ENCODE measurements at regions not wholly inside any gene's neighbourhood (a gene's known extent, or its start where the extent isn't known, plus 50 kb on each side); places are given as distances from the start of the nearest gene placed in this dataset.
A peak's percentile ranks its signal among the peaks of the same experiment; 100 is the strongest.
"Not testable (repeated sequence)": the region's sequence is repeated elsewhere in the genome, so short reads cannot be mapped to it uniquely, and the experiment has no call there.

DNA sequence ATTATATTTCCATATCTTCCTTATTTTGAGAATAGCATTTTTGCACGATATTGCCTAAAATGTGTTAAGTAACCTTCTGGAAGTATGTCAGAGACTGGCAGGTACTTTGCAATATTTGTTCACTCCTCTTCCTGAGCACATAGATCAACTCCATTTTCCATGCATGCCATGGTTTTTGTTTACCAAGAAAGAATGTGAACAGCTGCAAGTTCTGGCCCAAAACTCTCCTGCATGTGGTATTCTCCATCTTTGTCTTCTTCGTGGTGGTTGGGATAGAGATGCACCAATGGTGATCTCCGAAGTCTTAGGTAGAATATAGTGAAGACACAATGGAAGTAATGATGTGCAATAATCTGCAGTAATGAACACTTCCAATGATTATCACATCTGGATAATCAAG is 2241.0 kb upstream of the RAG2 start:
- no peaks in the 10 kb centered on the region for H3K27me3 Mint-ChIP-seq (ENCODE audit: insufficient read depth)
- H3K36me3 Mint-ChIP-seq (ENCODE audit: low read depth) = no peaks in the 10 kb centered on the region
- Histone ChIP-seq H3K27ac (ENCODE audit: low read depth, low read length) (no peak overlapping the region), H3K36me3 (ENCODE audit: control insufficient read depth, insufficient read depth, low read length) (no peaks in the 10 kb centered on the region), H3K4me1 (ENCODE audit: control insufficient read depth, insufficient read depth, low read length) (no peaks in the 10 kb centered on the region), H3K27me3 (ENCODE audit: control insufficient read depth, insufficient read depth, low read length, poor library complexity, severe bottlenecking) (no peaks in the 10 kb centered on the region), H3K9me3 (ENCODE audit: control insufficient read depth, low read length) (no peaks in the 10 kb centered on the region), H3K9ac (ENCODE audit: extremely low read depth, low read length, poor library complexity, severe bottlenecking) (no peak overlapping the region), H3K4me3 (ENCODE audit: low read length) (no peak overlapping the region)
- WGBS, 2 experiments (ENCODE audit: insufficient coverage in 1 of 2, insufficient read length in 1 of 2) = 93 to 100% methylated on average over 2 to 3 of the region's 3 CpGs
- no peak overlapping the region for H3K4me3 Mint-ChIP-seq
- H3K27ac Mint-ChIP-seq = no peak overlapping the region
- no peak for DNase-seq
- TF ChIP-seq, protein P1, sequence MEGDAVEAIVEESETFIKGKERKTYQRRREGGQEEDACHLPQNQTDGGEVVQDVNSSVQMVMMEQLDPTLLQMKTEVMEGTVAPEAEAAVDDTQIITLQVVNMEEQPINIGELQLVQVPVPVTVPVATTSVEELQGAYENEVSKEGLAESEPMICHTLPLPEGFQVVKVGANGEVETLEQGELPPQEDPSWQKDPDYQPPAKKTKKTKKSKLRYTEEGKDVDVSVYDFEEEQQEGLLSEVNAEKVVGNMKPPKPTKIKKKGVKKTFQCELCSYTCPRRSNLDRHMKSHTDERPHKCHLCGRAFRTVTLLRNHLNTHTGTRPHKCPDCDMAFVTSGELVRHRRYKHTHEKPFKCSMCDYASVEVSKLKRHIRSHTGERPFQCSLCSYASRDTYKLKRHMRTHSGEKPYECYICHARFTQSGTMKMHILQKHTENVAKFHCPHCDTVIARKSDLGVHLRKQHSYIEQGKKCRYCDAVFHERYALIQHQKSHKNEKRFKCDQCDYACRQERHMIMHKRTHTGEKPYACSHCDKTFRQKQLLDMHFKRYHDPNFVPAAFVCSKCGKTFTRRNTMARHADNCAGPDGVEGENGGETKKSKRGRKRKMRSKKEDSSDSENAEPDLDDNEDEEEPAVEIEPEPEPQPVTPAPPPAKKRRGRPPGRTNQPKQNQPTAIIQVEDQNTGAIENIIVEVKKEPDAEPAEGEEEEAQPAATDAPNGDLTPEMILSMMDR (conservative IDR thresholded peaks at IDR 0.05) = no peak
- no peaks in the 10 kb centered on the region for H3K9me3 Mint-ChIP-seq
- H3K4me1 Mint-ChIP-seq = no peaks in the 10 kb centered on the region

- H3K4me1 ChIP-seq (ENCODE audit: control insufficient read depth, insufficient read depth, low read length) = no peaks in the 10 kb centered on the region
- WGBS, 2 experiments (ENCODE audit: insufficient coverage in 1 of 2, insufficient read length in 1 of 2) = 78 to 89% methylated on average over 2 to 4 of the region's 4 CpGs
- no peak overlapping the region for H3K4me3 ChIP-seq (ENCODE audit: low read length)
- H3K27me3 Mint-ChIP-seq (ENCODE audit: insufficient read depth) = no peaks in the 10 kb centered on the region
- H3K4me3 Mint-ChIP-seq = no peak overlapping the region
- H3K27me3 ChIP-seq (ENCODE audit: control insufficient read depth, insufficient read depth, low read length, poor library complexity, severe bottlenecking) = no peaks in the 10 kb centered on the region
- no peaks in the 10 kb centered on the region for H3K9me3 ChIP-seq (ENCODE audit: control insufficient read depth, low read length)
- no peaks in the 10 kb centered on the region for H3K36me3 Mint-ChIP-seq (ENCODE audit: low read depth)
- H3K9me3 Mint-ChIP-seq = no peaks in the 10 kb centered on the region
- H3K4me1 Mint-ChIP-seq = peaks cover 4% of the 10 kb centered on the region
- no peaks in the 10 kb centered on the region for H3K36me3 ChIP-seq (ENCODE audit: control insufficient read depth, insufficient read depth, low read length)
- DNase-seq = no peak
- no peak overlapping the region for H3K27ac ChIP-seq (ENCODE audit: low read depth, low read length)
- TF ChIP-seq, protein P1 (conservative IDR thresholded peaks at IDR 0.05) = no peak
- no peak overlapping the region for H3K9ac ChIP-seq (ENCODE audit: extremely low read depth, low read length, poor library complexity, severe bottlenecking)
- no peak overlapping the region for H3K27ac Mint-ChIP-seq
These were observed 2237.9 kb upstream of the RAG2 start for GRCh38 chr11:38835966-38836365.

GRCh38 chr11:38824573-38824972 is 2226.5 kb upstream of the RAG2 start:
- no peaks in the 10 kb centered on the region for H3K4me1 ChIP-seq (ENCODE audit: control insufficient read depth, insufficient read depth, low read length)
- DNase-seq = peak; percentile 41
- Mint-ChIP-seq H3K9me3 (peaks cover 36% of the 10 kb centered on the region), H3K36me3 (ENCODE audit: low read depth) (no peaks in the 10 kb centered on the region), H3K27me3 (ENCODE audit: insufficient read depth) (no peaks in the 10 kb centered on the region), H3K4me3 (no peak overlapping the region), H3K4me1 (no peaks in the 10 kb centered on the region), H3K27ac (no peak overlapping the region)
- H3K4me3 ChIP-seq (ENCODE audit: low read length) = no peak overlapping the region
- H3K27me3 ChIP-seq (ENCODE audit: control insufficient read depth, insufficient read depth, low read length, poor library complexity, severe bottlenecking) = no peaks in the 10 kb centered on the region
- WGBS, 2 experiments (ENCODE audit: insufficient coverage in 1 of 2, insufficient read length in 1 of 2) = 85% methylated on average over 3 of the region's 3 CpGs; no CpG with 5 or more reads in 1 of the 2 experiments
- TF ChIP-seq, protein P1 (conservative IDR thresholded peaks at IDR 0.05) = peak; percentile 75
- no peak overlapping the region for H3K9ac ChIP-seq (ENCODE audit: extremely low read depth, low read length, poor library complexity, severe bottlenecking)
- peaks cover 30% of the 10 kb centered on the region for H3K9me3 ChIP-seq (ENCODE audit: control insufficient read depth, low read length)
- H3K36me3 ChIP-seq (ENCODE audit: control insufficient read depth, insufficient read depth, low read length) = no peaks in the 10 kb centered on the region
- H3K27ac ChIP-seq (ENCODE audit: low read depth, low read length) = no peak overlapping the region

- H3K9ac ChIP-seq (ENCODE audit: extremely low read depth, low read length, poor library complexity, severe bottlenecking); H3K27ac ChIP-seq (ENCODE audit: low read depth, low read length); H3K4me1 ChIP-seq (ENCODE audit: control insufficient read depth, insufficient read depth, low read length); H3K27ac Mint-ChIP-seq; H3K27me3 ChIP-seq (ENCODE audit: control insufficient read depth, insufficient read depth, low read length, poor library complexity, severe bottlenecking); H3K4me3 Mint-ChIP-seq; H3K36me3 Mint-ChIP-seq (ENCODE audit: low read depth); DNase-seq; H3K4me3 ChIP-seq (ENCODE audit: low read length); H3K4me1 Mint-ChIP-seq; H3K27me3 Mint-ChIP-seq (ENCODE audit: insufficient read depth); H3K36me3 ChIP-seq (ENCODE audit: control insufficient read depth, insufficient read depth, low read length); H3K9me3 ChIP-seq (ENCODE audit: control insufficient read depth, low read length): not testable (repeated sequence)
- 87 to 97% methylated on average over 3 to 9 of the region's 9 CpGs for WGBS, 2 experiments (ENCODE audit: insufficient coverage in 1 of 2, insufficient read length in 1 of 2)
- peaks cover 13% of the 10 kb centered on the region for H3K9me3 Mint-ChIP-seq
These were observed 2223.8 kb upstream of the RAG2 start for GRCh38 chr11:38821786-38822185.
